ENCODE measurements at regions not wholly inside any gene's neighbourhood (a gene's known extent, or its start where the extent isn't known, plus 50 kb on each side); places are given as distances from the start of the nearest gene placed in this dataset.
"Not testable (repeated sequence)": the region's sequence is repeated elsewhere in the genome, so short reads cannot be mapped to it uniquely, and the experiment has no call there.

DNA sequence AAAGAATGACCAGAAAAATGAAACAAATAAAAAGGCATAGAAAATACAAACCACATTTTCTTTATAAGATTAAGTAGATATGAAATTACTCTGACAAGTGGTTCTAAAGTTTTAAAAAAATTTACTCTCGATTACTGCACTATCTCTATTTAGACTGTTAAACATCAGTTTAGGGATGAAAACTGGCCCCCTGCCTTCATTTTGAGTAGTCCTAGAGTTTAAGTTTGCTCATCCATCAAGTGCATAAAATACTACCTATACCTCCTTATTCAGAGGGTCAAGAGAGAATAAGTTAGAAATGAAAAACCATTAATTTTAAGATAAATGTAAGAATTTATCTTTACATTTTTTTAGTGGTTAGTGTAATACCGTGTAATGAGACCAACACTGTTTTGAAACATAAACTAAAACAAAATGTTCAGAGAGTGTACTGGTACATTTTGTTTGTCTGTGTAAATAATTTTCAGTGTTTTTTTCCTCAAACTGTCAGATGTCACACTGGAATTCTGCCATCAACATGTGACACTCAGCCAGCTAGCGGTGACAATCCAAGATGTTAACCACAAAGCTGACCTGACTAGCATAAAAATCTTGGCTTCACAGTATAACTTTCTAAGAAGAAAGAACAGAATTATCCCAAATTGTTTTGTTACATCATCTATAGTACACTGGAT is 184.8 kb upstream of the PCDH20 start:
- DNase-seq: no peak

DNA sequence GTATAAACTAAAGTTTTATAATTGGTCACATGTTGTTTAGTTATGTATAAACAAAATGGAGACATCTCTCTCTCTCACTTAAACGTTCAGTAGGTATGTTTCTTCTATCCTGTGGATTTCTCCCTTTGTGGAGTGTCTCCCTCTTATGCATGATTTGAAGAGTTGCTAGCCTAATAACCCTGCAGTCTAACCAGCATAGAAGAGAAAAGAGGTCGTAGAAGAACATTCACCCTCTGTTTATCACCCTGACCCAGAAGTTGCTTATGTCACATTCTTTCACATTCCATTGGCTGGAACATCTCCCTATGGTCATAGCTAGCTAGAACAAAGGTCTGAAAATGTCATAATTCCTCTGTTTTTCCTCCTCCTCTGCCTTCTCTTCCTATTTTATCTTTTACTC is 176.8 kb upstream of the PCDH20 start:
- DNase-seq: no peak

DNA sequence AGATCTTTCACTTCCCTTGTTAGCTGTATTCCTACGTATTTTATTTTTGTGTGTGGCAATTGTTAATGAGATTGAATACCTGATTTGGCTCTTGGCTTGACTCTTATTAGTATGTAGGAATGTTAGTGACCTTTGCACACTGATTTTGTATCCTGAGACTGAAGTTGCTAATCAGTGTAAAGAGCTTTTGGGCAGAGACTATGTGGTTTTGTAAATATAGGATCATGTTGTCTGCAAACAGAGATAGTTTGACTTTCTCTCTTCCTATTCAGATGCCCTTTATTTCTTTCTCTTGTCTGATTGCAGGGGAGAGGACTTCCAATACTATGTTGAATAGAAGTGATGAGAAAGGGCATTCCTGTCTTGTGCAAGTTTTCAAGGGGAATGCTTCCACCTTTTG is 160.3 kb upstream of the PCDH20 start:
- DNase-seq: no peak

DNA sequence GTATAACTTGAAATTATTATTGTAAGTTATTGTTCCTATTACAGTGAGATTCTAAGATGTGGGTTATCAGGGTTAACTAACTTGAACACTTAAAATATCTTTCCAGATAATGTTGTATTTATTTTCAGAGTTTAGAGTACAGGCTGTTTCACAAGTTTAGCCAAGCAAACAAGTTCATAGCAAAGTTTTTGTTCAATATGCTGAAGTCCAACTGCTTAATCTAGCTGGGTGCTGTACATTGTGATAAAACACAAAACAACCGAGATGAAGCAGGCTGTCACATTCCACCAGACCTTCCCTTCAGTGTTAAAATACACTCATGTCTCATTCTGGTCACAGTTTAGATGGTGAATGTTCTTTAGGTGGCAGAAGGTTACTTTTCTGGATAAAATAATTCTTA is 148.0 kb upstream of the PCDH20 start:
- no peak for DNase-seq

DNA sequence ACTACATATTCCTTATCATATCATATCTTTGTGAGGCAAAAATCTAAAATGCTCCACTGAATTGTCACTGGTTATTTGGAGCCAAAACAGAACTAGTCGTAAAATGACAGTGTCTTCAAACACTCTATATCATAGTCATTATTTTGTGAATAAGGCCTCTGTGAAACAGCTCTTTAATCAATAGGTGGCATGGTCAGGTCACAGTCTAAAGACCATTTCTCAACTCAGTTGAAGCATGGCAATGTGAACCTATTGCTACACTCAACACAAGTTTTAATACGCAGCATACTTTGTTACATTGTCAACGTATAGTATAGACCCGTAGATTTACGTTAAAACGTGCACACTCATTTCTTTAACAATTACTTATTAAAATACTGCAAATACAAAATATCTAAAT is 131.3 kb upstream of the PCDH20 start:
- DNase-seq: no peak

DNA sequence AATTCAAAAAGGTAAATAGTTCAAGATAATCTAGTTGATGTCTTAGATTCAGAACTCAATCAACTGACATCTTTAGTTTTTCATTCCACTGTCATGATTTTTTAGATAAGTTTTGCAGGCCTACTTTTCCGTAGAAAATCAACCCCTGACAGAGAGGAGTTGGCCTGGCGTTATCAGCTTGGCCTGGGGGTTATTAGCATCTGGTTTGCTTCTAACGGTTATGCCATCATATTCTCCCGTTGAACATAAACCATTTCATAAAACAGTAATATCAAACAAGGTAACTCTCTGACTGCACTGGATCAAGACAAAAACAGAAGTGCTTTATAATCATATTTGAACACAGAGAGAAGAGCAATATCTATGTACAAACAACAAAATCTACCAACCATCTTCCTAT is 130.8 kb upstream of the PCDH20 start:
- no peak for DNase-seq

DNA sequence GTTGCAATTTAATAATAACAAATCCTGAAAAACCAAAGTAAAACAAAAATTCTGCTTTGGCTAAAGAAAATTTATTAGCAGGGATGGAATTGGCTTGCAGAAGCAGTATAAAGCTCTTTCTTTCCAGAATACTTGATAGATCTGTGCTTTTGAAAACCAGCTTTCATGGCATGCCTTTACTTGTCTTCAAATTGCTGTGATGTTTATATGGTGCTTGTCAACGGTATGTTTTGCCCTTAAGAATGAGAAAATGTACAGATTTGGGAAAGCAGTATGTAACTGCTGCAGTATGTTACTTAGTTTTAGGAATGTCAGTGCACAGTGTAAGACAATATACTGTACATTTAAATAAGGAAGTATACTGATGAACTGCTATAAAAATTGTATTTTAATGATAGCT is 120.8 kb upstream of the PCDH20 start:
- no peak for DNase-seq

DNA sequence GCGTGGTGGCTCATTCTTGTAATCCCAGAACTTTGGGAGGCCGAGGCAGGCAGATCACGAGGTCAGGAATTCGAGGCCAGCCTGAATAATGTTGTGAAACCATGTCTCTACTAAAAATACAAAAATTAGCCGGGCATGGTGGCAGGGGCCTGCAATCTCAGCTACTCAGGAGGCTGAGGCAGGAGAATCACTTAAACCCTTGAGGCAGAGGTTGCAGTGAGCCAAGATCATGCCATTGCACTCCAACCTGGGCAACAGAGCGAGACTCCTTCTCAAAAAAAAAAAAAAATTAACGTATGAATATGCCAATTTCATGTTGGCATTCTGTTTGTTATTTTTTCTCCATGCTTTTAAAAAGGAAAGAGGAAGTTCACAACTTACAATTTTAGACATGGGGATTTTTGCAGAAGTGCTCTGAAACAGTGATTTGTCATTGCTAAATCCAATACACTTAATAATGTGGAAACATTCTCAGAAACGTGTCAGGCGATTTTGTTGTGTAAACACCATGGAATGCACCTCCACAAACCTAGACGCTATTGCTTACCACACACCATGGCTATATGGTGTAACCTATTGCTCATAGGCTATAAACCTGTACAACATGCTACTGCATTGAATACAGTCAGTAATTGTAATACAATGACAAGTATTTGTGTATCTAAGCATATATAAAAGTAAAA is 115.9 kb upstream of the PCDH20 start:
- no peak for DNase-seq

DNA sequence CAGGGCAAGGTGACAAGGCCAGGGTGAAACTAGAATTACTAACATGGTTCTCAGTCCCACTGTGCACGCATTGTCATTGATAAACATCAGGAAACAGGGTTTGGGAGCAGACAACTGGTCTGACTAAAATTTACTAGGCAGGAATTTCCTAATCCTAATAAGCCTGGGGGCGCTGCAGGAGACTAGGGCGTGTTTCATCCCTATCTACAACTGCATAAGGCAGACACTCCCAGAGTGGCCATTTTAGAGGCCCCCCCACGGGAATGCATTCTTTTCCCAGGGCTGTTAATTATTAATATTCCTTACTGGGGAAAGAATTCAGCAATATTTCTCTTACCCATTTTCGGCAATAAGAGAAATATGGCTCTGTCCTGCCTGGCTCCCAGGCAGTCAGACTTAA is 103.6 kb upstream of the PCDH20 start:
- not testable (repeated sequence) for DNase-seq

DNA sequence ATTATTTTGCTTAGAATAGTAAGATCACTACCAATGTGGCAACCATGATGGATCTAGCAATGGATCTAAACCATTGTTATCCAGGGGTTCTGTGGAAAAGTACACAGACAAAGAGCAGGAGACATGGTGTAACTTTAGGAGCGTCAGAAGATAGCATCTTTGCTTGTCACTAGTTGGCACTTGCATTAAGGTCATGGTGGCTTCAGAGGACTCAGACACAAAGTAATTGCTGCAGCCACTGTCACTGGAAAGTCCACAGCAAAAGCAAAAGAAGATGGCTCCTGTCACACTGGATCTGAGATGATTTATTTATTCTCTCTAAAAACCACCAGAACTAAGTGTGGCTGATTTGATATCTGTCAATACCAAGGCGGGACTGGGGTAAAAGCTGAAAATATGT is 93.3 kb upstream of the PCDH20 start:
- DNase-seq: no peak

DNA sequence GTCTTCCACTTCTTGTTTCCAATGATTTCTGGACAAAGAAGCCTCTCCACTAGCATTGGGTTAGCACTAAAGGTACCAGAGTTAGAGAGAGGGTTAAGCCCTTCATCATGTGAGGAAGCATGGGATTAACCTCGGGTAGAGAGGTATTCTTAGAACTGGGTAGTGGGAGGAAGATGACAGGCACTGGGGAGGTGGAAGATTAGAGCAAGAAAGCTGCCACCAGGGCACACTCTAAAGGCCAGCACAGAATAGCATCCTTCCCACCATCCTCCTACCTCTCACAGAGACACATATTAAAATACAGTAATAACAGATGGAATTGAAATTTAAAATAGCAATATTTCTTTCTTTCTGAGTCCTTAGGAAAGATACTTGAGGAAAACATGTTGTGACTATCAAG is 84.5 kb upstream of the PCDH20 start:
- no peak for DNase-seq

DNA sequence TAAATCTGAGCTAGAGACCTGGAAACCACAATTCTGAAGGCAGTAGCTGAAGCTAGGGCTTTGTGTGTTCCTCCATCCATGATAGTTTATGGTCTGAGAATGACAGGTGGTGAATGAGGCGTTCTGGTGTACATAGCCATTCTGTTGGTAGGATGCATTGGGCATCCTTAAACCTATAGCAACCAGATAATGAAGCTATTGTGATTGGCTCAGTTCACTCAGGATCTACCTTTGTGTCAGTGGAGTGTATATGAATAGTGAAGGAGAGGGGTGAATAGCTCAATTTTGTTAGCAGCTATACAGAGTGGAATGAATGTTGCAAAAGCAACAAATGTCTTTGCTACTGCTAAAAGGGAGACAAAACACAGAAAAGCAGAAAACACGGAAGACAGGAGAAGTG is 80.0 kb upstream of the PCDH20 start:
- DNase-seq: no peak

DNA sequence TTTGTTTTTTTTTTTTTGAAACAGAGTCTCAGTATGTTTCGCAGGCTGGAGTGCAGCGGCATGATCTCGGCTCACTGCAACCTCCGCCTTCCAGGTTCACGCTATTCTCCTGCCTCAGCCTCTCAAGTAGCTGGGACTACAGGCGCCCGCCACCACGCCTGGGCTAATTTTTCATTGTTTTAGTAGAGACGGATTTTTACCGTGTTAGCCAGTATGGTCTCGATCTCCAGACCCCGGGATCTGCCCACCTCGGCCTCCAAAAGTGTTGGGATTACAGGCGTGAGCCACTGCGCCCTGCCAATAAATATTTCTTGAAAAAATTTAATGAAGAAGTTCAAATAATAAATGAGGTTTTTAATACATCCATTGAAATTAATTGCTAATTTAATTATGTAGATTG is 77.9 kb upstream of the PCDH20 start:
- DNase-seq: not testable (repeated sequence)

DNA sequence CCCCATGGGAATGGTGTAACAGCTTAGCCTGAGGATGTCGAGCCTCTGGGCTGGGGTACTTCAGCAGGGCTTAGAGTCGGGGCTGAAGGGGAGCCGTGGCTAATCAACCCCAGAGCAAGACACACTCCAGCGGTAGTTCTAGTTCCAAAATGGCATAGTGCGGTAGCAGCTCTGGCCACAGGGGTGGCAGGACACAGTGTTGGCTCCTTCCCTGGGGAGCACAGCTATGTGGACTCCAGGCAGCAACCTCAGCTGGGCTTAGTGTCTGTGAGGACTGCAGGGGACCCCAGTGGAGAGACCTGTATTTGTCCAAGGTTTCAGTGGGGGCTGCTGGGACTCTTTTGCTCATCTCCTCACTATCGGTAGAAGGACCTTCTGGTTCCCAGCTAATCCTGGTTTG is 70.8 kb upstream of the PCDH20 start:
- DNase-seq: no peak

DNA sequence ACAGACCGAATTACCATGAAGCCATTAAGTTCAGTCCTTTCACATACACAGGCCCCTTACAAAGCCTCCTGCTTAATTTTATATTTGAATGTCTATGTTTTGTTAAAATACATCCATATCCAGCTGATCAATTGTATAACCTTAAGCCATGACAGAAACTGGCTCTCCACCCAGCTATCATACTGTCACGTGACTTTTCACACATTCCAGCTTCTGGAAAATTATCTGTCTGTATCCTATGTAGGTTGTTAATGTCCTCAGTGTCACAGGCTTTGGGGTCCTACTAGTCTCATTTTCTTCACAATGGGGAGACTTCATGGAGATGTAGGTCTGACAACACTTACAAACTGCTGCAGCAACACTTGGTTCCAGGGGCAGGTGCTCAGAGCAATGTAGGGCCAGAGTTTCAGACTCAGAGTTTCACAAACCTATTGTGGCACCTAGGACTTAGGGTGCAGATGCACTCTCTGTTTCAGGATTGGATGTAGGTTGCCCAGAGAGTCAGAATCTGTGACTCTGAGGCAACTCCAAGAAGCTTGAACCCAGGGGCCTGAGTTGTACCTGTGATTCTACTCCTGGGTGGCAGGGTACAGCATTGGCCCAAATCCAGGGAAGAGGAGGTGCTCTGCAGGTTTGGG is 69.6 kb upstream of the PCDH20 start:
- DNase-seq: no peak

DNA sequence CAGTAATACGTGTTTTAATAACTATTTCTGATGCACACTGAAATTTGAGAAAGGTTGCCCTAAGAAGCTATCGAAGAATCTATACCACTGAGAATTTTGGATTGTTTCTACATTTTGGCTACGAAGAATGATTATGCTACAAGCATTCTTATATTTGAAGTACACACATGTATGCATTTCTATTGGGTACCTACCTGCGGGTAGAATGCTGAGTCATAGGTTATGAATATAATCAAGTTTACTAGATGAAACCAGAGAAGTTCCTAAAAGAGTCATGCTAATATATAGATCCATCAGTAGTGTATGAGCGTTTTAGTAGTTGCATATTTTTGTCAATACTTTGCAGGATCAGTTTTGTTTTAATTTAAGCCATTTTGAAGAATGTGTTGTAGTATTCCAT is 62.0 kb upstream of the PCDH20 start:
- no peak for DNase-seq

DNA sequence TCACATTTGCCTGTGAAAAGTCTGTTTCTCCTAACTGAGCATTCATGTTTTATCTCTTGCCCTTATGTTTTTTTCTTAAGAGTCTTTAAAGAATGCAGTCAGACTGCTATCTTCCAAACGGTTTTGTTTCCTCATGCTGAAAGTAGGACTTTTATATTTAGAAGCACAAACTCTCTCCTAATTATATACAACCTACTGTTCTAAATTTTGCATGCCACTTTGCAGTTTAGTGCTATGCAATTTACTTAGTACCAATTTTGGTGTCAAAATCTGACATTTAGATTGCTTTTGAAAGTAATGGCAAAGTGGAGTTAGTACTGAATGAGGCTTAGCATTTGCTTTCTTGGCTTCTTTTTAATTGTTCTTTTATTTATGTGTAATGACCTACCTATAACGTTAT is 55.1 kb upstream of the PCDH20 start:
- DNase-seq: no peak

DNA sequence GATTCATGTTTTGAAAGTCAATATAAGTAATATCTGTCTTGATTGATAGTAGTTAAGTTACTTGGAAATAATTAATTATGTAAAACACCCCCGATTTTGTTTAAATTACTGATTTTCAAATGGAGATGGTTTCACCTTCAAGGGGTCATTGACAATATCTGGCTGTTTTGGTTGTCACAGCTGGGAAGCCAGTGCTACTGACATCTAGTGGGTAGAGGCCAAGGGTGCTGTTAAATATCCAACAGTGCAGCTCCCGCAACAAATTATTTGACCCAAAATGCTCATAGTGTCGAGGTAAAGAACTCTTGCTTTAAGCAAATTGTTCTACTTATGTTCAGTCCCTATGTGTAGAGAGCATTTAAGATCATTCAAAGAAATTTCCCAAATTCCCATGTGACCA is 50.6 kb upstream of the PCDH20 start:
- no peak for DNase-seq
